H1 (cell line): ENCODE measurements at regions not wholly inside any gene's neighbourhood (a gene's known extent, or its start where the extent isn't known, plus 50 kb on each side); places are given as distances from the start of the nearest gene placed in this dataset.

Source experiments
- BRCA1 ChIP-seq: IDR thresholded peaks from 2 replicates; pipeline ENCODE4 v1.6.1; 2012; ENCODE audit warnings: low read depth, low read length, improper control_type of control experiment
- CREB1 ChIP-seq: IDR thresholded peaks from 2 replicates; pipeline ENCODE4 v1.6.1; 2012; ENCODE audit warnings: inconsistent platforms
- CTCF ChIP-seq, 3 experiments: IDR thresholded peaks; 1 replicate in 2 of 3; 2 replicates in 1 of 3; pipeline versions ENCODE4 v1.5.1 to v1.6.1; 2011; ENCODE audit warnings: low read length in 3 of 3, mild to moderate bottlenecking in 3 of 3, inconsistent platforms in 2 of 3, low read depth in 1 of 3, moderate library complexity in 1 of 3; ENCODE audit not compliant: insufficient read depth in 1 of 3; ENCODE audit errors: control extremely low read depth in 1 of 3
- POLR2AphosphoS5 ChIP-seq: IDR thresholded peaks from 2 replicates; pipeline ENCODE4 v1.6.1; 2011; ENCODE audit warnings: low read depth, low read length
- SIN3A ChIP-seq, 2 experiments: IDR thresholded peaks in 1 of 2; conservative IDR thresholded peaks in 1 of 2; 2 replicates each; pipeline ENCODE4 v1.6.1; 2011 to 2012; ENCODE audit warnings: low read length in 2 of 2, improper control_type of control experiment in 1 of 2, low read depth in 1 of 2, mild to moderate bottlenecking in 1 of 2
- SUZ12 ChIP-seq: fragments of 200-600 bp; sonication (generic); IDR thresholded peaks from 2 replicates; pipeline ENCODE4 v1.6.1; 2012; ENCODE audit warnings: mild to moderate bottlenecking, inconsistent platforms, low read length, moderate library complexity, mixed read lengths
- YY1 ChIP-seq: IDR thresholded peaks from 2 replicates; pipeline ENCODE4 v1.6.1; 2011; ENCODE audit warnings: low read depth, mild to moderate bottlenecking, low read length

- TF ChIP-seq CREB1 (no peak), POLR2AphosphoS5 (no peak), CTCF (IDR thresholded peaks at IDR 0.05; ENCODE audit: control extremely low read depth in 1 of 3, insufficient read depth in 1 of 3, low read depth in 1 of 3, low read length in 3 of 3) (no peak), YY1 (no peak), SIN3A (conservative IDR thresholded peaks at IDR 0.05 in 1 of 2, IDR thresholded peaks at IDR 0.05 in 1 of 2; ENCODE audit: low read depth in 1 of 2, low read length in 2 of 2) (no peak), SUZ12 (no peak), BRCA1 (no peak)
Observed at GRCh38 chr20:51189814-51190782, 167.2 kb upstream of the KCNG1 start.
